Choroid plexus epithelial cell (primary cell): ENCODE measurements at regions not wholly inside any gene's neighbourhood (a gene's known extent, or its start where the extent isn't known, plus 50 kb on each side); places are given as distances from the start of the nearest gene placed in this dataset.

Source experiments
- DNase-seq: peaks from one replicate; pipeline ENCODE4 v3.0.0-alpha.2; 2010; ENCODE audit warnings: low read depth
- H3K4me3 ChIP-seq: 2 replicates; pipeline ENCODE4 v1.5.1; 2011; ENCODE audit warnings: low read depth, mild to moderate bottlenecking, control low read depth, low read length, moderate library complexity
- TF ChIP-seq, protein P1 (sequence below): conservative IDR thresholded peaks from 2 replicates; pipeline ENCODE4 v1.5.1; 2011; ENCODE audit warnings: low read depth, mild to moderate bottlenecking, control low read depth, inconsistent platforms, low read length, moderate library complexity

DNA sequence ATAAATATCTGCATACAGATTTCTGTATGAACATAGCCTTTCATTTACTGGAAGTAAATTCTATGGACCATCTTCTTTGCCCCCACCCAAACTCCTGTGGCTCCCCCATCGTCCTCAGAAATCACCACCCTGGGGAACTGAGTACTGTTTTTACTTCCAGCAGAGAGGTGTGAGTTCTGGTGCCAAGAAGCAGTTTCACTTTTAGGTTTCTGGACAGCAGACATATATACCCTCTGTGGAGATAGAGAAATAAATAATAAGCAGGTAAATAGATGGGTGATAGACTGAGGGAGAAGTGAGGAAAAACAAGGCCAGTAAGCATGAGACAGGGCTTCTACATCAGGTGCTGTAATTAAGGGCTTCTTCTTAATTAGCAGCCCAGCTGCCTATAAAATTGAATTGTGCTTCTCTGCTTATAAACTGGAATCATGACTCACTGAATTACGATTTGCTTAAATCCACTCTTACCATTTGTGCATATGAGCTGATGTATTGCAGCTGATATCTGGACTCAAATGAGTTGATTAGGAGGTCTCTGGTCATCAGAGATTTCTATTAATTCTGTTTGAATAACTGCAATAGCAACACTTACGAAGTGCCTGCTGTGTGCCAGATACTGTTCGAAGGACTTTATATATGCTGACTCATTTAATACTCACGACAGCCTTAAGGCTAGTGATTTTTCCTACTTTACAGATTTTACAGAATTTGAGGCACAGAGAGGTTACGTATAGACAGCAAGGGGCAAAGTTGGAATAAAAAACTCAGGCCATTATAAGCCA lies 60.8 kb upstream of the DHX15 start:
- H3K4me3 ChIP-seq: no peak overlapping the region
- TF ChIP-seq, protein P1, sequence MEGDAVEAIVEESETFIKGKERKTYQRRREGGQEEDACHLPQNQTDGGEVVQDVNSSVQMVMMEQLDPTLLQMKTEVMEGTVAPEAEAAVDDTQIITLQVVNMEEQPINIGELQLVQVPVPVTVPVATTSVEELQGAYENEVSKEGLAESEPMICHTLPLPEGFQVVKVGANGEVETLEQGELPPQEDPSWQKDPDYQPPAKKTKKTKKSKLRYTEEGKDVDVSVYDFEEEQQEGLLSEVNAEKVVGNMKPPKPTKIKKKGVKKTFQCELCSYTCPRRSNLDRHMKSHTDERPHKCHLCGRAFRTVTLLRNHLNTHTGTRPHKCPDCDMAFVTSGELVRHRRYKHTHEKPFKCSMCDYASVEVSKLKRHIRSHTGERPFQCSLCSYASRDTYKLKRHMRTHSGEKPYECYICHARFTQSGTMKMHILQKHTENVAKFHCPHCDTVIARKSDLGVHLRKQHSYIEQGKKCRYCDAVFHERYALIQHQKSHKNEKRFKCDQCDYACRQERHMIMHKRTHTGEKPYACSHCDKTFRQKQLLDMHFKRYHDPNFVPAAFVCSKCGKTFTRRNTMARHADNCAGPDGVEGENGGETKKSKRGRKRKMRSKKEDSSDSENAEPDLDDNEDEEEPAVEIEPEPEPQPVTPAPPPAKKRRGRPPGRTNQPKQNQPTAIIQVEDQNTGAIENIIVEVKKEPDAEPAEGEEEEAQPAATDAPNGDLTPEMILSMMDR: no peak
- no peak for DNase-seq

GRCh38 chr4:24645765-24646550 lies 61.6 kb upstream of the DHX15 start:
- TF ChIP-seq, protein P1: no peak
- DNase-seq: no peak
- no peak overlapping the region for H3K4me3 ChIP-seq

- TF ChIP-seq, protein P1: no peak
- DNase-seq: no peak
- no peak overlapping the region for H3K4me3 ChIP-seq
Measured at GRCh38 chr4:24646798-24647460, 62.6 kb upstream of the DHX15 start.

DNA sequence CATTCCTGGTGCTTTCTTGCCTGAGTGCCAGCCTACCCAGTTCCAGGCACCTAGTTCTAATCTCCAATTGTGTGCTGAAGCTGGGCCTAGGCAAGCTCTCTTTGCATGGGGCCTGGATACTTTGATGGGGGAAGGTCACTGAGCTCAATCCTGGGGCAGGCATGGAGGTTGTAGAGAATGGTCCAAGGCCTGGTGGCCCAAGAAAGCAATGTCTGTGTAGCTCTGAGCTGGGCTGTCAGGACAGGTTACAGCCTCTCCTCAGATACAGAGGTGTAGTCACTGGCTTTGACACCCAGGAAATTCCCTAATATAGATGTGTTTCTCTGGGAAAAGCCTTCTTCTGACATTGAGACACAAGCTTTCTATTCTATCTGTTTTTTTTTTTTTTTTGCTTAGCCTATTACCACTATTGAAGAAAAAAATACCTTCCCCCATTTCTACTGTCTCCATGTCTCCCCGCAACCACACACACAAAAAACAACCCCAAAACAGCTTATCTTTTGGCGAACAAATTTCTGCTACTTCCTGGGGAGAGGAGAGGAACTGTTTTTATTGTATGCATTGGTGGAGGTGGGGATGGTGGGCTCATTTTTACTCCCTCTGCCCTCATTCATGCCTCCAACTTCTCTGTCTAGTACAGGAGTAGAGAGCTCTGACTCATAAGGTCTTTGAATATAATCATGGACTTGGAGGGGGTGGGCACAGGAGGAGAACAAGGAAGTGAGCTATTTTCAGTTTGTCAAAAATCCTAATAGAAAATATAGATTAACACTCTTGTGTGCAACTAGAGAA lies 66.7 kb upstream of the DHX15 start:
- no peak overlapping the region for H3K4me3 ChIP-seq
- no peak for DNase-seq
- TF ChIP-seq, protein P1: no peak

DNA sequence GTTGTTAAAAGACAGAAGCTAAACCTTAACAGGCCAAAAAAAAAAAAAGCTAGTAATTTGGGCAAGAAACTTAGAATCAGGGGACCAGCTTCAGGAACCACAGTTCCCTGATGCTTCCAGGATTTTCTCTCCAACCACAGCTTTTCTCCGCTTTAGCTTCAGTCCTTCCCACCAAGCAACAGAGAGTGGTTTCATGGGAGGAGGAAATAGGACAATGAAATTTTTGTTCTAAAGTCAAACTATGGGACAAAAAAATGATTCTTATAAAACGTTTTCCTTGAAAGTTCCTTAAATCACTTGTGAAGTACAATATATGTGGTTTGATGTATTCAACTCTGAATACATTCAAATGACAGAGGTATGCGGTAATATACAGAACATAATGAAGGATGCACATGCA lies 71.0 kb upstream of the DHX15 start:
- no peak overlapping the region for H3K4me3 ChIP-seq
- DNase-seq: no peak
- TF ChIP-seq, protein P1: no peak

GRCh38 chr4:24655971-24656370 lies 71.6 kb upstream of the DHX15 start:
- DNase-seq: no peak
- H3K4me3 ChIP-seq: no peak overlapping the region
- TF ChIP-seq, protein P1: no peak
